Activated CD8-positive, alpha-beta T cell treated with anti-CD3 and anti-CD28 coated beads for 36 hours (primary cell): ENCODE measurements at regions not wholly inside any gene's neighbourhood (a gene's known extent, or its start where the extent isn't known, plus 50 kb on each side); places are given as distances from the start of the nearest gene placed in this dataset.

Source experiments
- ATAC-seq: fragments of 200-7000 bp; cut with Tn5 transposase; one replicate; pipeline ENCODE4 v1.10.0; 2021; ENCODE audit warnings: mild to moderate bottlenecking, moderate library complexity
- CTCF ChIA-PET: fragments of 350-600 bp; sonication (Branson Sonifier 250); formaldehyde crosslinking; loops from one replicate; lab custom pipeline; 2021; ENCODE audit warnings: antibody characterized with exemption; lab: Charles Lee
- POLR2A ChIA-PET: fragments of 350-600 bp; sonication (Branson Sonifier 250); formaldehyde crosslinking; loops from one replicate; lab custom pipeline; 2021; ENCODE audit warnings: antibody characterized with exemption; lab: Charles Lee
- DNase-seq: peaks from one replicate; pipeline ENCODE4 v3.0.0-alpha.2; 2020
- H3K27ac Mint-ChIP-seq: one replicate; pipeline ENCODE4 v1.8.0; 2021; ENCODE audit warnings: mild to moderate bottlenecking, mixed read lengths
- H3K27me3 Mint-ChIP-seq: one replicate; pipeline ENCODE4 v1.8.0; 2021; ENCODE audit warnings: mixed read lengths
- H3K36me3 Mint-ChIP-seq: one replicate; pipeline ENCODE4 v1.8.0; 2021; ENCODE audit warnings: low read depth, mixed read lengths
- H3K4me1 Mint-ChIP-seq: one replicate; pipeline ENCODE4 v1.8.0; 2021; ENCODE audit warnings: low read depth, mixed read lengths
- H3K4me3 Mint-ChIP-seq: one replicate; pipeline ENCODE4 v1.8.0; 2021; ENCODE audit warnings: mild to moderate bottlenecking, moderate library complexity, mixed read lengths
- H3K9me3 Mint-ChIP-seq: one replicate; pipeline ENCODE4 v1.8.0; 2021; ENCODE audit warnings: mixed read lengths
- intact Hi-C: fragments of 100-400 bp; cut with micrococcal nuclease; formaldehyde crosslinking; loops from one replicate; pipeline ENCODE4 v1.10.0; 2022
- TF ChIP-seq, protein P1 (sequence below): fragments of 200-600 bp; IDR thresholded peaks from one replicate; pipeline ENCODE4 v1.8.0; 2022; ENCODE audit warnings: antibody characterized with exemption, mild to moderate bottlenecking

DNA sequence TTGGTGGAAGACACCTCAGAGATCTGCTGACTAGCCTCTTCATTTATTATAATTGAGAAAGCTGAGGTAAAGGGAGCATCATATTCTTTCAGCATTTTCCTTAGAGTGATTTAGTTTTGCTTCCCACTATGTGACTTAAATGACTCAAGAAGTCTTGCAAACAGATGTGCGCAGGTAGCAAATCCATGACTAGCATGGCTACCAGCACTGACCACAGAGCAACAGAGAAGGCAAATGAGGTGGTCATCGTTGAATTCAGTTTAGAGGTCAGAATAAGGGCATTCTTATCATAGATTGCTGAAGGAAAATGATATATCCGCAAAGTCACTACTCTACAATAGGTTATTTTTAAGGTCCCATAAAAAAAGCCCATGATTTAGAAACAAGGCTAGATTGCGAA is 162.2 kb downstream of the PIK3R1 start:
- TF ChIP-seq, protein P1, sequence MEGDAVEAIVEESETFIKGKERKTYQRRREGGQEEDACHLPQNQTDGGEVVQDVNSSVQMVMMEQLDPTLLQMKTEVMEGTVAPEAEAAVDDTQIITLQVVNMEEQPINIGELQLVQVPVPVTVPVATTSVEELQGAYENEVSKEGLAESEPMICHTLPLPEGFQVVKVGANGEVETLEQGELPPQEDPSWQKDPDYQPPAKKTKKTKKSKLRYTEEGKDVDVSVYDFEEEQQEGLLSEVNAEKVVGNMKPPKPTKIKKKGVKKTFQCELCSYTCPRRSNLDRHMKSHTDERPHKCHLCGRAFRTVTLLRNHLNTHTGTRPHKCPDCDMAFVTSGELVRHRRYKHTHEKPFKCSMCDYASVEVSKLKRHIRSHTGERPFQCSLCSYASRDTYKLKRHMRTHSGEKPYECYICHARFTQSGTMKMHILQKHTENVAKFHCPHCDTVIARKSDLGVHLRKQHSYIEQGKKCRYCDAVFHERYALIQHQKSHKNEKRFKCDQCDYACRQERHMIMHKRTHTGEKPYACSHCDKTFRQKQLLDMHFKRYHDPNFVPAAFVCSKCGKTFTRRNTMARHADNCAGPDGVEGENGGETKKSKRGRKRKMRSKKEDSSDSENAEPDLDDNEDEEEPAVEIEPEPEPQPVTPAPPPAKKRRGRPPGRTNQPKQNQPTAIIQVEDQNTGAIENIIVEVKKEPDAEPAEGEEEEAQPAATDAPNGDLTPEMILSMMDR: no peak
- ChIA-PET CTCF (no interaction called here), POLR2A (no interaction called here)
- Mint-ChIP-seq H3K27ac (no peak overlapping the region), H3K27me3 (no peaks in the 10 kb centered on the region), H3K4me1 (peaks cover 38% of the 10 kb centered on the region), H3K4me3 (no peak overlapping the region), H3K9me3 (no peaks in the 10 kb centered on the region), H3K36me3 (no peaks in the 10 kb centered on the region)
- intact Hi-C loops: no loop called here
- ATAC-seq (no peak), DNase-seq (no peak)

DNA sequence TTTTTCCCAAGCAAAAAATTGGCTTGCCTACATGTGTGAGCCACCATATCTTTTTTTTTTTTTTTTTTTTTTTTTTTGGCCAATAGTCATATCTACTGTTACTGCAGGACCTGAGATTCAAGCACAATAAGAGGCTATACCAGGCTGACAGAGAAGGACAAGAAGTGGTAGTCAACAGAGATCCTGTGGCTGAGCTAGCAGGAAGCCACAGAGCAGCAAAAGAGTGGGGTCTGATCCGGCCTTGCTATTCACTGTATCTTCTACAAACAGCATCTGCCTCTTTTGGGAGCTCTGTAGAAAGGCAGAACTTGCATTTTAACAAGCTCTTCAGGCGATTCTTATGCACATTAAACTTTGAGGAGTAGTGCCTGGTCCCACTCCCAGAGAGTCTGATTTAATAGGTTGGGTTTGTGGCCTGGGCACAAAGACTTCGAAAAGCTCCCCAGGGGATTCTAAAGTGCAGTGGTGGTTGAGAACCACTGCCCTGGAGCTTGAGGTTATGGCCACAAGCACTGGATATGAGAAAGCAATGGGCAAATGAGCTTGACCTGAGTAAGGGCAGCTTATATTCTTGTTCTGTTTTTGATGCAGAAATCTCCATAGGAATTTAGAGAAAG is 162.8 kb downstream of the PIK3R1 start:
- peak overlapping the region; percentile 11 for H3K27ac Mint-ChIP-seq
- TF ChIP-seq, protein P1: no peak
- ATAC-seq (peak; percentile 65), DNase-seq (peak; percentile 42)
- ChIA-PET POLR2A (interaction anchor here (0.7 to 0.9 kb wide), 2 partner anchors 8 to 15 kb away, joined by 3 to 5 read pairs; no protein-coding TSS in a partner anchor), CTCF (interaction anchor here (0.7 to 2.1 kb wide), 4 partner anchors 10 to 108 kb away, joined by 3 to 9 read pairs (median 4); no protein-coding TSS in a partner anchor)
- no peaks in the 10 kb centered on the region for H3K9me3 Mint-ChIP-seq
- H3K27me3 Mint-ChIP-seq: no peaks in the 10 kb centered on the region
- no peak overlapping the region for H3K4me3 Mint-ChIP-seq
- intact Hi-C loops: no loop called here
- peaks cover 44% of the 10 kb centered on the region for H3K4me1 Mint-ChIP-seq
- no peaks in the 10 kb centered on the region for H3K36me3 Mint-ChIP-seq

DNA sequence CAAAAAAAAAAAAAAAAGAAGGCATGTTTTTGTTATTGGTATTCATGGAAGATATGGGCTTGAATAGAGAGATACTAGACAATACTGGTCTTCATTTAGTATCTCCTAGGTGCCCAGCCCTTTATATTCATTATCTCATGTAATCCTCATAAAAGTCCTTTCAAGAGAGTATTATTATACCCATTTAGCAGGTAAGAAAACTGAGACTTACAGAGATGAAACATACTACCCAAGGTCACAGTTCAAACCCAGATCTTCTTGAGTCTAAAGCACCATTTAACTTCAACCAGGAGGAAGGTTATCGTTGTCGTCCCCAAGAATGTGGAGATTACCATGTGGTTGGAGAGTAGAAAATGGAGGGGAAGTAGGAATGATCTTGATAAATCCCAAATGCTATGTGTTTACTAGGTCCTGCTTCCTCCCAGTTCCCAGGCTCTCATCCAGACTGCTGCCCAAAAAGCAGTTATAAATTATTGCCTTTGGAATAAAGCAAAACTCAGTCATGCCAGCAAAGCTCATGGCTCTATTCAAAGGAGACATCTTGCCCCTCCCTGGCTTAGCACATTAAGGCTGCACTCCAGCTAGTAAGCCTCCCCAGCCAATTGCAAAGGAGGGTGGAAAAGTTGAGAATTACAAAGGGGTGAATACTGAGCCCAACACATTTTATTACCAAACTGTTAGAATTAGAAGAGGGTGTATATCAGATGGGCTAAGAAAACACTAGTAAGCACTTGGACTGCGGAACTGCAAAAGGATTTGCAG is 163.9 kb downstream of the PIK3R1 start:
- intact Hi-C loops: no loop called here
- H3K27me3 Mint-ChIP-seq: no peaks in the 10 kb centered on the region
- DNase-seq: no peak
- POLR2A ChIA-PET: interaction anchor here (0.9 kb wide), 1 partner anchor 9 kb away, joined by 5 read pairs; no protein-coding TSS in a partner anchor
- TF ChIP-seq, protein P1: no peak
- no peak overlapping the region for H3K27ac Mint-ChIP-seq
- H3K36me3 Mint-ChIP-seq: no peaks in the 10 kb centered on the region
- no peak for ATAC-seq
- no peak overlapping the region for H3K4me3 Mint-ChIP-seq
- H3K9me3 Mint-ChIP-seq: no peaks in the 10 kb centered on the region
- CTCF ChIA-PET: interaction anchor here (0.9 to 2.1 kb wide), 3 partner anchors 8 to 93 kb away, joined by 3 to 9 read pairs (median 5); no protein-coding TSS in a partner anchor
- H3K4me1 Mint-ChIP-seq: peaks cover 52% of the 10 kb centered on the region

DNA sequence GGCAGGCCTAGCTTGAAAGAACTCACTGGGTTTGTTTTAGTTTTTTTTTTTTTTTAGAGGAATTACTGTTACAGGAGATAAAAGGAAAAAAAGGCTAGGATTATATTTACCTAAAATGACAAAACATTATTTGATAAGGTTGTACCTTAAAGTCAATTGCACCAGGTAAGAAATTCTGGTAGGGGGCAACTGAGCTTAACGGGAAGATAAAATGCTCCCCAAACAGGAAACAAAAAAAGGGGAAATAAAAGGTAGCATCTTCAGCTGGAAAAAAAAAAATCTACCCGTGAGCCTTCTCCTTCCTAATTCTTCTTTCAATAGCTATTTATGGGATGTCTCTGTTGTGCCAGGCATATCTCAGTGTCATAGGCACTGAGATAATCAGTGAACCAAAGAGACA is 164.5 kb downstream of the PIK3R1 start:
- ChIA-PET CTCF (interaction anchor here (2.1 kb wide), 2 partner anchors 10 to 94 kb away, joined by 5 to 9 read pairs; no protein-coding TSS in a partner anchor), POLR2A (no interaction called here)
- Mint-ChIP-seq H3K27me3 (no peaks in the 10 kb centered on the region), H3K9me3 (no peaks in the 10 kb centered on the region), H3K27ac (peak overlapping the region; percentile 14), H3K4me3 (no peak overlapping the region), H3K36me3 (no peaks in the 10 kb centered on the region), H3K4me1 (peaks cover 57% of the 10 kb centered on the region)
- DNase-seq (no peak), ATAC-seq (no peak)
- TF ChIP-seq, protein P1: no peak
- intact Hi-C loops: no loop called here
